Kidney epithelial cell (primary cell): ENCODE measurements at regions not wholly inside any gene's neighbourhood (a gene's known extent, or its start where the extent isn't known, plus 50 kb on each side); places are given as distances from the start of the nearest gene placed in this dataset.

ENCODE experiments used
- DNase-seq: peaks from one replicate; pipeline ENCODE4 v3.0.0-alpha.2; 2010; ENCODE audit warnings: low read depth
- H3K27me3 ChIP-seq: 2 replicates; pipeline ENCODE4 v1.6.0; 2011; ENCODE audit warnings: low read length; ENCODE audit not compliant: control insufficient read depth, insufficient read depth
- H3K36me3 ChIP-seq: 2 replicates; pipeline ENCODE4 v1.5.1; 2011; ENCODE audit warnings: low read length; ENCODE audit not compliant: control insufficient read depth, insufficient read depth
- H3K4me3 ChIP-seq: 2 replicates; pipeline ENCODE4 v1.5.1; 2011; ENCODE audit warnings: low read depth, mild to moderate bottlenecking, control low read depth, low read length
- CTCF ChIP-seq: IDR thresholded peaks from 2 replicates; pipeline ENCODE4 v1.5.1; 2011; ENCODE audit warnings: mild to moderate bottlenecking, moderate library complexity, low read length, control low read depth, inconsistent platforms; ENCODE audit not compliant: insufficient read depth, poor library complexity, severe bottlenecking

DNA sequence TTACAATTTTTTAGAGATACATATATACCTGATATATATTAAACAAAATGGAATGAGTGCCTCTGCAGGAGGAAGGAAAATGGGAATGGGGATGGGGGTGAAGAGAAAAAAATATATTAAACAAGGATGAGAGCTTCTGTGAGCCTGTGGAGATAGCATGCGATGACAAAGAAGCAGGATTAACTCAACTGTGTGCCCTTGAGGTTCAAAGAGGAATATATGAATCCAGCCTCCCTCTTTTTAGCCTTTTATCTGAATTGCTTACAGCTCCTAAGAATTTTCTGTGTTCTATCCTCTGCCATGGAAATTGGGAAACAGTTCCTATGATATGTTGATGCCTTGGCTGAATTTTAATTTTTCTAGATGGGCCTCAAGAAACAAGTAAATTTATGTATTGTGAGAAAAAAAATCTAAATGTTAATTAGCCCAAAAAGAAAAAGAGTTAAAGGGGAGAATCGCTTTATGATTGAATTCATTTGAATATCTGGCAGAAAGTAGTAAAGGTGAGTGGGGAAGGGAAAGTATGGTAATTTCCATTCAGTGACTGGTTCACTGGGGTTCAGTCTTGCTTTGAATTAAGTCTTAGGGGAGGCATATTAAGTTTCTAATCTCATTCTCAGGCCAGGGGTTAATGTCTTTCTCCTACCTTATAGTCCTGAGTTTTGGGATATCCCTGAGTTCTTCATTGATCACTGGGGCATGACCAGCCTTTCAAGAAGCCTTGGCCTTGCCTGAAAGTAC lies 106.3 kb upstream of the HMCN1 start:
- Histone ChIP-seq H3K36me3 (no peaks in the 10 kb centered on the region), H3K27me3 (no peaks in the 10 kb centered on the region), H3K4me3 (no peak overlapping the region)
- DNase-seq = no peak
- no peak for TF ChIP-seq CTCF

DNA sequence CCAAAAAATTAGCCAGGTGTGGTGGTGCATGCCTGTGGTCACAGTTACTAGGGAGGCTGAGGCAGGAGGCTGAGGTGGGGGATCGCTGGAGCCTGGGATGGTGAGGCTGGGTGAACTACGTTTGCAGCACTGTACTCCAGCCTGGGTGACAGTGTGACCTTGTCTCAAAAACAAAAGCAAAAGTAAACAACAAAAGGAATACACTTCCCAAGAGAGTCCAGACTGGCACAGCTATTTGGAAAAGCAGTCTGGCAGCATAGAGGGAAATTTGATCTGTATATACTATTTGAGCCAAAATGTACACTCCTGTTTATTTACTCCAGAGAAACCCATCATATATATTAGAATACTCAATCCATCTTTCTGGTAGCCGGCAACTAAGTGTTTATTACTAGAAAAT lies 107.0 kb upstream of the HMCN1 start:
- Histone ChIP-seq H3K36me3 (no peaks in the 10 kb centered on the region), H3K4me3 (no peak overlapping the region), H3K27me3 (no peaks in the 10 kb centered on the region)
- TF ChIP-seq CTCF = no peak
- no peak for DNase-seq

- TF ChIP-seq CTCF = no peak
- H3K27me3 ChIP-seq = no peaks in the 10 kb centered on the region
- H3K36me3 ChIP-seq = no peaks in the 10 kb centered on the region
- DNase-seq = no peak
- H3K4me3 ChIP-seq = no peak overlapping the region
Observed at GRCh38 chr1:185626344-185626743, 107.8 kb upstream of the HMCN1 start.

GRCh38 chr1:185610954-185611353 lies 123.2 kb upstream of the HMCN1 start:
- Histone ChIP-seq H3K27me3 (no peaks in the 10 kb centered on the region), H3K4me3 (no peak overlapping the region), H3K36me3 (no peaks in the 10 kb centered on the region)
- no peak for DNase-seq
- TF ChIP-seq CTCF = no peak

- H3K36me3 ChIP-seq = no peaks in the 10 kb centered on the region
- H3K4me3 ChIP-seq = no peak overlapping the region
- DNase-seq = no peak
Observed at GRCh38 chr1:185608177-185608576, 126.0 kb upstream of the HMCN1 start.

More at GRCh38 chr1:185608177-185608576, 126.0 kb upstream of the HMCN1 start:
- no peak for TF ChIP-seq CTCF
- no peaks in the 10 kb centered on the region for H3K27me3 ChIP-seq
